ENCODE measurements at regions not wholly inside any gene's neighbourhood (a gene's known extent, or its start where the extent isn't known, plus 50 kb on each side); places are given as distances from the start of the nearest gene placed in this dataset.

GRCh38 chr9:26758655-26759054 lies 133.9 kb downstream of the CAAP1 start:
- TF ChIP-seq CTCF (IDR thresholded peaks at IDR 0.05) (no peak), POLR2A (IDR thresholded peaks at IDR 0.05) (no peak)
